GM12875 (cell line): ENCODE measurements at regions not wholly inside any gene's neighbourhood (a gene's known extent, or its start where the extent isn't known, plus 50 kb on each side); places are given as distances from the start of the nearest gene placed in this dataset.

ENCODE experiments used
- H3K4me3 ChIP-seq: one replicate; pipeline ENCODE4 v1.5.1; 2011; ENCODE audit warnings: low read depth, low read length, control low read depth
- CTCF ChIP-seq: IDR thresholded peaks from 2 replicates; pipeline ENCODE4 v1.5.1; 2011; ENCODE audit warnings: low read depth, mild to moderate bottlenecking, control low read depth, inconsistent platforms, low read length, moderate library complexity, borderline replicate concordance; ENCODE audit not compliant: insufficient read depth

GRCh38 chr1:168977618-168978017 lies 128.9 kb upstream of the ATP1B1 start:
- no peak for TF ChIP-seq CTCF
- H3K4me3 ChIP-seq = no peak overlapping the region

GRCh38 chr1:168979276-168979675 lies 127.2 kb upstream of the ATP1B1 start:
- TF ChIP-seq CTCF = no peak
- H3K4me3 ChIP-seq = no peak overlapping the region

GRCh38 chr1:168980180-168980579 lies 126.3 kb upstream of the ATP1B1 start:
- H3K4me3 ChIP-seq = no peak overlapping the region
- no peak for TF ChIP-seq CTCF

GRCh38 chr1:168980656-168981055 lies 125.8 kb upstream of the ATP1B1 start:
- TF ChIP-seq CTCF = no peak
- no peak overlapping the region for H3K4me3 ChIP-seq

- TF ChIP-seq CTCF = no peak
- H3K4me3 ChIP-seq = no peak overlapping the region
Measured at GRCh38 chr1:168982778-168983177, 123.7 kb upstream of the ATP1B1 start.

GRCh38 chr1:168987330-168987729 lies 119.2 kb upstream of the ATP1B1 start:
- 0 out of 2 replicates have a peak, but pooled peaks have one; percentile 2 for TF ChIP-seq CTCF
- H3K4me3 ChIP-seq = no peak overlapping the region

- no peak for TF ChIP-seq CTCF
- H3K4me3 ChIP-seq = no peak overlapping the region
Measured at GRCh38 chr1:168987923-168988322, 118.6 kb upstream of the ATP1B1 start.
